Neuronal stem cell (in vitro differentiated cells): ENCODE measurements at regions not wholly inside any gene's neighbourhood (a gene's known extent, or its start where the extent isn't known, plus 50 kb on each side); places are given as distances from the start of the nearest gene placed in this dataset.

Experiments used
- DNase-seq: peaks from one replicate; pipeline ENCODE4 v3.0.0-alpha.2; 2013; ENCODE audit warnings: low spot score
- H2AFZ ChIP-seq: one replicate; pipeline ENCODE4 v1.6.1; 2013; ENCODE audit warnings: mild to moderate bottlenecking, low read length, inconsistent platforms
- H2AK5ac ChIP-seq: 2 replicates; pipeline ENCODE4 v1.6.1; 2013; ENCODE audit warnings: low read depth, mild to moderate bottlenecking, inconsistent platforms, low read length, moderate library complexity, mixed read lengths
- H2BK120ac ChIP-seq: 2 replicates; pipeline ENCODE4 v1.6.1; 2013; ENCODE audit warnings: low read depth, mild to moderate bottlenecking, inconsistent platforms, low read length, moderate library complexity, mixed read lengths
- H2BK12ac ChIP-seq: one replicate; pipeline ENCODE4 v1.6.1; 2013; ENCODE audit warnings: low read length, inconsistent platforms
- H2BK15ac ChIP-seq: 2 replicates; pipeline ENCODE4 v1.6.1; 2013; ENCODE audit warnings: mild to moderate bottlenecking, low read length, inconsistent platforms, mixed read lengths
- H2BK5ac ChIP-seq: one replicate; pipeline ENCODE4 v1.6.1; 2013; ENCODE audit warnings: inconsistent platforms, mild to moderate bottlenecking, low read length, moderate library complexity
- H3K14ac ChIP-seq: one replicate; pipeline ENCODE4 v1.6.1; 2013; ENCODE audit warnings: low read length, inconsistent platforms
- H3K18ac ChIP-seq: 2 replicates; pipeline ENCODE4 v1.6.1; 2013; ENCODE audit warnings: low read length, inconsistent platforms
- H3K23ac ChIP-seq: 2 replicates; pipeline ENCODE4 v1.6.1; 2013; ENCODE audit warnings: low read depth, mild to moderate bottlenecking, mixed read lengths, low read length, inconsistent platforms; ENCODE audit not compliant: poor library complexity
- H3K27ac ChIP-seq: replicated peaks from 3 replicates; pipeline ENCODE4 v1.5.1; 2013; ENCODE audit warnings: low read length, inconsistent platforms
- H3K27me3 ChIP-seq, 3 experiments: 2 replicates each; pipeline ENCODE4 v1.6.1; 2013; ENCODE audit warnings: low read length in 3 of 3, mild to moderate bottlenecking in 2 of 3, inconsistent platforms in 1 of 3, low read depth in 1 of 3, mixed read lengths in 1 of 3, moderate library complexity in 1 of 3; ENCODE audit not compliant: control insufficient read depth in 3 of 3, insufficient read depth in 3 of 3
- H3K36me3 ChIP-seq, 2 donors: replicated peaks in 1 of 2; 2 replicates each; pipeline ENCODE4 v1.6.1; 2013; ENCODE audit warnings: low read length in 2 of 2; ENCODE audit not compliant: control insufficient read depth in 2 of 2, insufficient read depth in 2 of 2
- H3K4ac ChIP-seq: 2 replicates; pipeline ENCODE4 v1.6.1; 2013; ENCODE audit warnings: inconsistent platforms, mild to moderate bottlenecking, low read length, moderate library complexity
- H3K4me1 ChIP-seq, 2 donors: 1 replicate in 1 of 2; 2 replicates in 1 of 2; pipeline ENCODE4 v1.6.1; 2013; ENCODE audit warnings: low read length in 2 of 2, low read depth in 1 of 2; ENCODE audit not compliant: control insufficient read depth in 2 of 2, insufficient read depth in 1 of 2
- H3K4me2 ChIP-seq: one replicate; pipeline ENCODE4 v1.6.1; 2013; ENCODE audit warnings: mild to moderate bottlenecking, low read length, inconsistent platforms; ENCODE audit not compliant: insufficient read depth, poor library complexity, severe bottlenecking
- H3K4me3 ChIP-seq, 2 donors: 2 replicates each; pipeline ENCODE4 v1.5.1; 2013; ENCODE audit warnings: low read length in 2 of 2, mild to moderate bottlenecking in 2 of 2, inconsistent platforms in 1 of 2, moderate library complexity in 1 of 2
- H3K79me1 ChIP-seq: one replicate; pipeline ENCODE4 v1.6.1; 2013; ENCODE audit warnings: low read depth, mild to moderate bottlenecking, inconsistent platforms, low read length, moderate library complexity
- H3K9ac ChIP-seq: one replicate; pipeline ENCODE4 v1.6.1; 2013; ENCODE audit warnings: mild to moderate bottlenecking, low read depth, low read length, inconsistent platforms; ENCODE audit not compliant: poor library complexity
- H3K9me3 ChIP-seq, 2 donors: replicated peaks in 1 of 2; 2 replicates each; pipeline versions ENCODE3 to v1.6.1; 2013; ENCODE audit warnings: low read length in 2 of 2, mild to moderate bottlenecking in 2 of 2, inconsistent platforms in 1 of 2, low read depth in 1 of 2, mixed read lengths in 1 of 2, moderate library complexity in 1 of 2; ENCODE audit not compliant: control insufficient read depth in 2 of 2, insufficient read depth in 1 of 2
- H4K8ac ChIP-seq: one replicate; pipeline ENCODE4 v1.6.1; 2013; ENCODE audit warnings: low read depth, mild to moderate bottlenecking, inconsistent platforms, low read length, moderate library complexity
- H4K91ac ChIP-seq: one replicate; pipeline ENCODE4 v1.6.1; 2013; ENCODE audit warnings: low read length, low read depth, mild to moderate bottlenecking, inconsistent platforms; ENCODE audit not compliant: poor library complexity
- WGBS, 2 donors: extraction: QIAGEN DNeasy Blood & Tissue Kit; methylation state at CpG; one replicate each; pipeline ENCODE4 v1.1.7; 2013; ENCODE audit warnings: missing lambda C conversion rate in 2 of 2, mixed read lengths in 1 of 2; ENCODE audit not compliant: insufficient read length in 2 of 2, insufficient replicate concordance in 1 of 2; ENCODE audit errors: extremely low coverage in 2 of 2; 5-methylcytosine and 5-hydroxymethylcytosine counted together

DNA sequence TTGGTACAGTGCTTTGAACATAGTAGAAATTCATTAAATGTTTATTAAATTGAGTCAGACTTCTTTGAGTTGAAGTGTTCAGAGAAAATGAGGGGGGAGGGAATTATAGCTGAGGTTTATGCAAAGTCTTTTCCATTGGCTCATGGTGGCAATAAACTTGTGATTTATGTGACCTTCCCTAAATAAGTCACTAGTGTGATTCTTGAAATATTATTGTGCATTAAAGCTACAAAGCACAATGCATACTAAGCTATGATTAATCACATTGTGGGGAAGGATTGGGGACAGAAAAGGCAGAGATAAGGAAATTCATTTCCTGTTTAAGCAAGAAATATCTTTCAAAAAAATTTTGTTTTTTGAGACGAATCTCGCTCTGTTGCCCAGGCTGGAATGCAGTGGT, 877.5 kb downstream of the TFAP2A start:
- Histone ChIP-seq H2BK15ac (no peak overlapping the region), H3K27me3 (no peaks in the 10 kb centered on the region), H4K91ac (no peak overlapping the region), H3K4me2 (no peak overlapping the region), H3K23ac (no peak overlapping the region), H4K8ac (no peak overlapping the region), H3K14ac (no peak overlapping the region), H2BK12ac (no peak overlapping the region), H2BK120ac (no peak overlapping the region), H3K36me3 (no peaks in the 10 kb centered on the region), H3K79me1 (no peaks in the 10 kb centered on the region), H3K9ac (no peak overlapping the region), H3K27ac (no peak overlapping the region), H2AK5ac (no peak overlapping the region), H3K18ac (no peak overlapping the region), H3K9me3 (no peaks in the 10 kb centered on the region), H3K4me1 (no peaks in the 10 kb centered on the region), H3K4me3 (no peak overlapping the region), H3K4ac (no peak overlapping the region), H2BK5ac (no peak overlapping the region), H2AFZ (no peak overlapping the region)
- no peak for DNase-seq
- no CpG with 5 or more reads among the region's 2 CpGs for WGBS, 2 donors

DNA sequence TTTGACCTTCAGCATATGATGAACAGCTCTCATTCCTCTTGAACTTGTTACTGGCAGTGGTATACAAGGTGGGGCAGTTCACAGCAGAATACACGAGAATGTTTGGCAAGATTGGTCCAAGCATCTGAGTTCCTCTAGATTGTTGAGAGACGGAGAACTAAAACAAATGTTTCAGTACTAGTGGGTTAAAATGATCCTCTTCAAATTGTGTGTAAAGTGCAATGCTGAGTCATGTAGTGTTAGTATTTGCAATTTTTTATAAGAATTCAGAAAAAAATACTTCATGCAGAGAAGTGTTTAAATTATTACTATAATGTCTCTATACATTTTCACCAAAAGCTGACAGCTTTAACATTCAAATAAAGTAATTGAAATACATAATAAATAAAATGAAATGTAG, 879.8 kb downstream of the TFAP2A start:
- Histone ChIP-seq H3K27ac (no peak overlapping the region), H3K9ac (no peak overlapping the region), H3K4ac (no peak overlapping the region), H4K91ac (no peak overlapping the region), H3K27me3 (no peaks in the 10 kb centered on the region), H3K14ac (no peak overlapping the region), H2BK15ac (no peak overlapping the region), H2BK120ac (no peak overlapping the region), H3K4me2 (no peak overlapping the region), H3K36me3 (no peaks in the 10 kb centered on the region), H3K23ac (no peak overlapping the region), H2BK5ac (no peak overlapping the region), H3K4me3 (no peak overlapping the region), H2BK12ac (no peak overlapping the region), H3K4me1 (no peaks in the 10 kb centered on the region), H3K79me1 (no peaks in the 10 kb centered on the region), H2AFZ (no peak overlapping the region), H4K8ac (no peak overlapping the region), H3K18ac (no peak overlapping the region), H3K9me3 (no peaks in the 10 kb centered on the region), H2AK5ac (no peak overlapping the region)
- WGBS, 2 donors: no CpG with 5 or more reads among the region's 2 CpGs
- DNase-seq: no peak

DNA sequence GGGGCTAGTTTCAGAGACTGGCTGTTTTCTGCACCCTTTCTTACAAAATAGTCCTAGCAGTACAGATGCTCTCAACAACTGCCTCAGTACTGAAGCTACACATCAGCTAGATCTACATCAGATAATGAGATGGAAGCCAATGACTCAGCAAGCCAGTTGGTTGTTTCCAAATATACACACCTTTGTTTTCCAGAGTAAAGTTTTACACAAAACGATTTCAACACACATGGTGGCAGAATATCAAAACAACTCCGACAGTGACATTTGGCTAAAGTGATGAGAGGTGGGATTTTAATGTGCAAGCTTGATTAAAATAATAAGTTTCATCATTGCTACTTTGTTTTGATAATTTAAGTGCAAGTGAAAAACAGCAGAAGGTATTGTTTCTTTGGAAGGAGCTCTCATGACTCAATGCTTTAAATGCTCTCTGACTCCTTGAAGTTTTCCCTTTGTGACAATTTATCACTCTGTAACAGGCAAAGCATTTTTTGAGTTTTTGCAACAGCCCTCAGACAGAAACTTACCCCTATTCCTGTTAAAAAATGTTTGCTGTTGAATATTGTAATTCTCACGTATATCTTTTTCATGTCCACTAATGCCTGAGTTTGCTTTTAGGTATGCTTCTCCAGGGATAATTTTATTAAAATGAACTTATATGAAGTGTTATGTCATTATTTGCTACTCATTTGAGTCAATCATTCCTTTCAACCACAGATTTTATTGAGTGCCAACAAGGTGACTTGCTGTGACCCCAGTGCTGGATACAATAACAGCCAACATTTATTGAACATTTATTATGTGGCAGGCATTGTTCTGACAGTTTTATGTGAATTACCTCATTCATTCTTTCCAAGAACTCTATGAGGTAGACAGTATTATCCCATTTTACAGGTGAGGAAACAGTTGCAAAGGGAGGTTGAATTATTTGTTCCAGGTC, 882.0 kb downstream of the TFAP2A start:
- no peak overlapping the region for H3K27ac ChIP-seq
- no peak overlapping the region for H2AK5ac ChIP-seq
- H3K23ac ChIP-seq: no peak overlapping the region
- H3K4me3 ChIP-seq: no peak overlapping the region
- H3K4me2 ChIP-seq: no peak overlapping the region
- DNase-seq: no peak
- H4K91ac ChIP-seq: no peak overlapping the region
- H3K79me1 ChIP-seq: no peaks in the 10 kb centered on the region
- no peaks in the 10 kb centered on the region for H3K9me3 ChIP-seq
- H3K14ac ChIP-seq: no peak overlapping the region
- H2BK12ac ChIP-seq: no peak overlapping the region
- H3K4ac ChIP-seq: no peak overlapping the region
- no peak overlapping the region for H2AFZ ChIP-seq
- no peak overlapping the region for H2BK5ac ChIP-seq
- no peak overlapping the region for H3K18ac ChIP-seq
- no peaks in the 10 kb centered on the region for H3K4me1 ChIP-seq
- H3K36me3 ChIP-seq: no peaks in the 10 kb centered on the region
- no CpG with 5 or more reads among the region's 3 CpGs for WGBS, 2 donors
- no peaks in the 10 kb centered on the region for H3K27me3 ChIP-seq
- H3K9ac ChIP-seq: no peak overlapping the region
- H2BK15ac ChIP-seq: no peak overlapping the region
- no peak overlapping the region for H2BK120ac ChIP-seq
- no peak overlapping the region for H4K8ac ChIP-seq

DNA sequence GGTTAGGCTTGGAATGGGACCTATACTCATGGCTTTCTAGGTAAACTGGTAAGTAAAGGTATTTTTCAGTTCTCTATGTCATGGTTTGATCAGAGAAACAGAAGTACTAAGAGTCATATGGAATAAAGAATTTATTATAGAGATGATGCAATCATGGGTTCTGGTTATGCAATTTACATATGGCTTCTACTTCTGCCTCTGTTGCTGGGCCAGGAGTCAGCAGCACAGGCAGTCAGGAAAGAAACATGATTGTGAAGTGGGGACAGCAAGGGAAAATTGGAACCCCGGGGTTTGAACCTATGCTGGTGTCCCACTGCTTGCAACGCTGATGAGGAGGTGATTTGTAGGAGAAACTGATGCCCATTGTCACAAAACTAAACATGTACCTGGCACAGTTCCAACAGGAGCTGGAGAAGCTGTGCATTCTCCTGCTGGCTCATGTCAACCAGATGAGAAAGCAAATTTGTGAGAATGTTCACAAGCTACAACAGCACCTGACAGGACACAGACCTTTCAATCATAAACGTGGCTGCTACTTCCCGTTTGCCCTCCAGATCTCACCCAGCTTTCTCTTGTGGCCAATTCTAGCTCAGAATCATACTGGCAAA, 887.1 kb downstream of the TFAP2A start:
- no peak overlapping the region for H3K14ac ChIP-seq
- no peaks in the 10 kb centered on the region for H3K27me3 ChIP-seq
- H2BK12ac ChIP-seq: no peak overlapping the region
- H2BK5ac ChIP-seq: no peak overlapping the region
- no peak overlapping the region for H3K23ac ChIP-seq
- no peak overlapping the region for H2AK5ac ChIP-seq
- H2BK15ac ChIP-seq: no peak overlapping the region
- no peaks in the 10 kb centered on the region for H3K4me1 ChIP-seq
- WGBS, 2 donors: no CpG with 5 or more reads among the region's 4 CpGs
- no peaks in the 10 kb centered on the region for H3K79me1 ChIP-seq
- H3K4me3 ChIP-seq: no peak overlapping the region
- no peak overlapping the region for H3K4ac ChIP-seq
- no peak overlapping the region for H3K18ac ChIP-seq
- H2AFZ ChIP-seq: no peak overlapping the region
- no peaks in the 10 kb centered on the region for H3K9me3 ChIP-seq
- H3K36me3 ChIP-seq: no peaks in the 10 kb centered on the region
- no peak overlapping the region for H3K4me2 ChIP-seq
- no peak overlapping the region for H4K8ac ChIP-seq
- H4K91ac ChIP-seq: no peak overlapping the region
- no peak overlapping the region for H3K9ac ChIP-seq
- H3K27ac ChIP-seq: no peak overlapping the region
- no peak for DNase-seq
- H2BK120ac ChIP-seq: no peak overlapping the region
